GM18511 (cell line): ENCODE measurements at regions not wholly inside any gene's neighbourhood (a gene's known extent, or its start where the extent isn't known, plus 50 kb on each side); places are given as distances from the start of the nearest gene placed in this dataset.

Source experiments
- ATAC-seq: cut with Tn5 transposase; IDR thresholded peaks from one replicate; pipeline ENCODE4 v1.9.1; 2021; ENCODE audit warnings: mild to moderate bottlenecking, moderate library complexity; ENCODE audit not compliant: unreplicated experiment

DNA sequence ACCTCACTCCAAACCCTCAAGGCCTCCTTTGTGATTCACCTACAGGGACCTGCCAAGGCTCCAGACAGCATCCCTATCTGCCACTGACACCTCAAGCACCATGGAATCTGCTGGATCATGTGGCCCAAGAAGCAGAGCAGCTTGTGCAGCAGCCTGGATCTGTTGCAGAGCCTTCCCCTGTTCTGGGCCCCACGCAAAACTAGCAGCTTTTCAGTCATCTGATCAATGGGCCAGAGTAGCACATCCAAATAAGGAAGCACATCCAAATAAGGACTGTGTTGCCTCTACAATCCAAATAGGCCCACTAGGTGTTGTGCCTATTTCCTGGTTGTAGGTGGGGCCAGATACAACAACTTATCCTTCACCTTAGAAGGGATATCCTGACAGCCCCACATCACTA is 97.1 kb upstream of the GNAO1 start:
- no peak for ATAC-seq

DNA sequence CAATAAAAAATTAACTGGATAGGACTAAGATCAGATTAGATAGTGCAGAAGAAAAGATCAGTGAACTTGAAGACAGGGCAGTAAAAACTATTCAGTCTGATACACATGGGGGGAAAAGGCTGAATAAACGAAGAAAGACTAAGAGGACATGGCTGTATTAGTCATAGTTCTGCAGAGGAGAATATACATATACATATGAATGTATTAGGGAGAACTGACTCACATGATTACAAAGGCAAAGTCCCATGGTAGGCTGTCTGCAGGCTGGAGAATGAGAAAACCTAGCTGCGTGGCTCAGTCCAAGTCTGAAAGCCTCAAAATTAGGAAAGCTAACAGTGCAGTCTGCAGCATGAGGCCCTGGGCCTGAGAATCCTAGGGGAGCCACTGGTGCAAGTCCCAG is 98.2 kb upstream of the GNAO1 start:
- no peak for ATAC-seq

DNA sequence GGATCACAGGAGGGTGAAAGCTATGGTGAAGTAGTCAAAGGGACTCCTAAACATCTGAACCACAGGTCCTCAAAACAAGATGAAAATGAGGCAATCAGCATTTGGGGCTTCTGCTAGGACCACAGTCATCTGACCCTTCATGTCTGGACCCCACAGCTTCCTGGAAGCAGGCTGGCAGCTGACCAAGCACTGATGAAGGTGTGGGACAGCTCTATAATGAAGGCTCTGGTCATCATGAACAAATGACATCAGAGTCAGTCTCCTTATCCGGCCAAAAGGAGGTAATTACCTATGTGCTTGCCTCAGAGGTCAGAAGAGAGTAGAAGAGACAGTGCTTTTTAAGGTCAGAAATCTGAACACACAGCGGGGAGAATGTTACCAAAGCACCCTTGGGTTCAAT is 101.2 kb upstream of the GNAO1 start:
- ATAC-seq: no peak

DNA sequence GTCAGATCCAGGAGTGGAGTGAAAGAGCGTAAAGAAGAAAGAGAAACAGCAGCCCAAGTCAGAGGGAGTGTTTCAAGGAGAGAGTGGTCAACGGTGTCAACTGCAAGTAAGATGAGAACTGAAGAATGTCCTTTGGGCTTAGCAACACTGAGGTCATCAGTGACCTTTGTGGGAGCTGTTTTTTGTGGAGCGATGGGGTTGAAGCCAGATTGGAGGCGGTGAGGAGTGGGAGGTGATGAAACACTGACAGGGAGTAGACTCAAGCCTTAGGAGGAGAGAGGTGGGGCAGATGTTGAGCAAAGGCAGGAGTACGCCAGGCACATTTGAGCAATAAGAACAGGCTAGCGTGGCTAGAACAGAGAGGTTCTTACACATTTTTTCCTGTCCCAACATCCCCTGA is 103.7 kb upstream of the GNAO1 start:
- no peak for ATAC-seq

DNA sequence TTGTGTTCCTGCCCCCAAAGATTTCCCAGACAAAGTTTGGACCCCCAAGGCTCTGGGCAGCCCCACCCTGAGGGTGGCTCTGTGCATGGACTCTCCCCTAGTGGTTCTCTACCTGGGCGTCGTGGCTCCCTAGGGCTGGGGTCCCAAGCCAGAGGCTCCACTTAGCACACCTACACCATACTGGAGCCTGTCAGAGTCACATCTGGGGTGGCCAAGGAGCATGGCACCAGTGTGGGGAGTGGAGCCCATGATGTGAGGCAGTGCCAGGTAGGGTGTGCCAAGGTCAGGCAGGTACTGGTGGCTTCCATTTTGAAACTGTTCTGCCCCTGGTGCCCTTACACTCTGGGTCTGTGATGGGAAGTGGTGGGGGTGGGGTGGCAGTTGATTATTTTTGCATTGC is 109.9 kb upstream of the GNAO1 start:
- ATAC-seq: no peak

DNA sequence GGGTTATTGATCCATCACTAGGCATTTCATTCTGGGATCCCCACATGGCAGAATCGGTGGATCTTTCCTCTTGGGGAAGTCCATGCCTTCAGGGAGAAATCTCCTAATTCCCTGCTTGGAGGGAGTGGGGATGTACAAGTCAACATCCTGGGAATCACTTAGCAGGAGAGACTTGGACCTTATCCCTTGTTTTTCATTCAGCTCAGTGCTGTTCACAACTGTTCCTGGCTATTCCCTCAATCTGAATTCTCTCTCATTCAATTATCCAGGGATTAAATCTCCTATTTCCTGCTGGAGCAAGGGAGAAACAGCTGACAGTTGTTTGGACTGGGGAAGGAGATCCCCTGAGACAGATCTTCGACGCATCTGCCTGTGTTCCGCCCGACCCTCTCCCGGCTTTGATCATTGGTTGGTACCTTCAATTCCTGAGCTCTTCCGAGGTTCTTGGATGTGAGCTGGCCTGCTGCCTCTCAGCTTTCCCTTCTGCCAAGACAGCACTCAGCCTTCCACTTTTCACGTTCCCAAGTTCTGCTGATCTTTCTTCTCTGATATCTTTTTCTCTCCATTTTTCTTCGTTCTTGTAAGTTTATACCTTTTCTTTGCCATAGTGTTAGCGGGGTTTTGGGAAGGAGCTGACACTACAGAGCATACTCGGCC is 115.4 kb upstream of the GNAO1 start:
- ATAC-seq: no peak

DNA sequence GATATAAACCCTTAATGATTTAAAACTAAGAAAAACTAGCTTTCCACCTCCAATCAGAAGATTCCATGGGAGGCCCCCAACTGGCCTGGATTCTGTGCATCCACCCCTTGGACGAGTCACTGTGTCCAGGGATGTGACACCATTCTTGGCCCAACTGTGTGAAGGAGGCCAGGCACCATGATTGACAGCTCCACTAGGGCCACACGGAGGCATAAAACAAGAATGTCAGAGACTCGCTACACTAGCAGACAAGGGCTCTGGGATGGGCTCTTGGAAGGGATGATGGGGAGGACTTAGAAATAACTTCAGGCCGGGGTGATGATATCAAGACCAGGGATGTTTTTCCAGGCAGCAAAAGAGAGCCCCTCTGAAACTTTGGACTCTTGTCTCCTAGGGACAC is 117.8 kb upstream of the GNAO1 start:
- no peak for ATAC-seq

DNA sequence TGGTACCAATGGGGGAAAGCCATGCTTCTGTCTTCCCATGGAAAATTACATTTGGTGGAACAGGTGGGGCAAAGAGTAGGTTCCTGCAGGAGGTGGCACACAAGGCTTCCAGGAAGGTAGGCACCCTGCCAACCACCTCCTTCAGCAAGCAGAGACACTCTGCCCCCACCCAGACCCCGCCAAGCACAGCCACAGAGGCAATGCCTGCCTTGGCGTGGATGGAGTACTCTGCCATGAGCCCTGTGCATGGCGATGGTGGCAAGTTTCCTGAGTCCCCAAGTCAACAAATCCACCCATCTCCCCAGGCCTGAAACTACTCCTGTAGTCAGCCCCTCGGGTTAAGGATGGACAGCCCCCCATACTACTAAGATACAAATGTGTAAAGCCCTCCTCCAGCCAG is 119.2 kb upstream of the GNAO1 start:
- ATAC-seq: no peak

DNA sequence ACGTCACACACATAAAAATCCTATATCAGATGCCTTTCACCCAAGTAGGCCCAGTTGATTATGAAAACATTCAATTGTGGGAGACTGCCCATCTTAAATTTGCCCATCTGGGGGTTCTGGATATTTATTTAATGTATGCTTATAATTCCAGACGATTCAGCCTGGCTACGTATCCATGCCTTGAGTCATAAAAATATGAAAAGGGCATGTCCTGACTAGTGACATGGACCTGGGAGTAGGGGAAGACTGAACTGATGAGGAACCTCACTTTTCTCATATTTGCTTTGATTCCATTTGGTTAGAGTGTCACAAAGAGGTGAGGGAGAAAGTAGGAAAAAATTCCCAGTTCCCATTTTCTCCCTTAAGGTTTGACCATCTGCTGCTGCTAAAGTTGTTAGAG is 122.5 kb upstream of the GNAO1 start:
- no peak for ATAC-seq

DNA sequence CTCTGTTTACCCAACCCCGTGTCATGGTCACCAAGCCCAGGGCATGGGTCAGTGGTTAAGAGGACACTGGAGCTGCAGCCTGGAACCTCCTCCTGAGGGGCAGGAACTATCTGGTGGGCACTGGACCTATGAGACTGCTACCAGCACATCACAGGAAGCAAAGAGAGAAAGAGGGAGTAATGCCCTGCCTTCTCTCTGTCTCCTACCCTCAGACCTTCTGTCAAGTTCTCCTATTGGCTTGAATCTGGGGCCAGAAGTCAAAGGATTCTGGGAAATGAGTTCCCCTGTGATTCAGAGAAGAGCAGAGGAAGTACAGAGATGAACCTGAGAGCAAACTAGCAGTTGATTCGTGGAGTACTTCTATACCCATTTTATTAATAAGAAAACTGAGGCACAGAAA is 123.0 kb upstream of the GNAO1 start:
- no peak for ATAC-seq

DNA sequence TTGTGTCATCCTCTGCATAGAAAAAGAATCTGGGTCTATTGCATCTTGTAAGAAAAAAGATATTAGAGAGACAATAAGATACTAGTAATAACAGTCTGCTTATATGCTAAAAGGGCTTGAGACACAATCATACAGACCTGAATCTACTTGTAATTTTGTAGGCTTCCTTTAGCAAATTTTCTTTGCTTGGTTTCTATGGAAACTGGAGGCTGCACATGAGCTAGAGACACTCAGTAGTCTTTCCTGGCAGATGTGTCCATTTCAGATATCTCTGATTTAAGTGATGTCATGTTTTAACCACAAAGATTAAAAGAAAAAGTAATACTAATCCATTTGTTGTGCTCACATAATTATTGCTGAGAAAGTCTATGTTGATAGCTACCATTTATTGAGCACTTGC is 123.9 kb upstream of the GNAO1 start:
- no peak for ATAC-seq

DNA sequence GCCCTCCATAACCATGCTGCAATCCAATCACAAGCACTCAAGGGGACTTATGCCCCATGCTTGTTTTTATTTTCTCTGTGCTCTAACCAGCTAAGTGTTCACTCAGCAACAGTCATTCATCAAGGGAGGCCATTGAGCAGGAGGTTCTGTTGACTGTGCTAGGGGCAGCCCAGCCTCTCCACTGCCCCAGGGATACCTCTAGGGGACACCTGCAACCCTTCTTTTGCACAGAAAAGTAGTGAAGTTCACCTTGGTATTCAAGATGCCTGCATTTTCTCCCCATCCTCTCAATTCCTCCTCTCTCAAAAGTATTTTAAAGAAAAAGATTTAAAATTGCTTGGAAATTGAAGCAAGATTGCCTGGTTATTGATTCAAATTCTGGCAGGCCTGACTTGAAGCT is 124.7 kb upstream of the GNAO1 start:
- no peak for ATAC-seq

DNA sequence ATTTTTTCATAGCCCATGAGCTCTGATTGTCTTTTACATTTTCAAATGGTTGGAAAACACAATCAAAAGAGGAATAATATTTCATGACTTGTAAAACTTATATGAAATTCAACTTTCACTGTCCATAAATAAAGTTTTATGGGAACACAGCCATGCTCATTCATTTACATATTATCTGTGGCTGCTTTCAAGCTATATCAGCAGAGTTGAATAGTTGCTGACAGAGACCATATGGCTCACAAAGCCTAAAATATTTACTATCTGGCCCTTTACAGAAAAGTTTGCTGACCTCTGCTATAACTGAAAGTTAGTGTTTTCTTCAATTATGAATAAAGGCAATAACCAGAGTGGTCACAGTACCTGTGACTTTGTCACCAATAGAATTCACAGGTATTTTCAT is 128.2 kb upstream of the GNAO1 start:
- ATAC-seq: no peak

DNA sequence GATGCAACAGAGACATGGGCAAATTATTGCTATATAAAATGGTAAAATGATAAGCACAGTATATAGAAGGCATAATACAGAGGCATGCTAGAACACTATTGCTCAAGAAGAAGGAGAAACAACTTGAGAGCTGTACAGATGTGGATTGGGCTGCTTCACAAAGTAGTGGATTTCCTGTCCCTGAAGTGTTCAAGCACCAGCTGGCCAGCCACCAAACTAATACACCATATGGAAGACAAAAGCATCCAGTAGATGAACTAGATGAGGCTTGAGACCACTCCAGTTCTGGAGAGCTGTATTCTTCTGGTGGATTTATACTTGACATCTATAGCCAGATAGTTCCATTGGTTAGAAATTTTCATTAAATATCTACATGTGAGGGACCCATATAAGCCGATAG is 134.1 kb upstream of the GNAO1 start:
- no peak for ATAC-seq

DNA sequence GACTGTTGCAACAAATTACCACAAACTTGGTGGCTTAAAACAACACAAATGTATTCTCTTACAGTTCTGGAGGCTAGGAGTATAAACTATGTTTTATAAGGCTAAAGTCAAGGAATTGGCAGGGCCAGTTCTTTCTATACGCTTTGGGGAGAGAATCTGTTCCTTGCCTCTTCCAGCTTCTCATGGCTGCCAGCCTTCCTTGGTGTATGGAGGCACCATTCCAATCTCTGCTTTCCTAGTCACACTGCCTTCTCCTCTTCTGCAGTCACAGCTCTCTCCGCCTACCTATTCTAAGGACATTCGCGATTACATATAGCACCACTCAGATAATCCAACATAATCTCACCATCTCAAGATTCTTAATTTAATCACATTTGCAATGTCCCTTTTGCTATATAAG is 140.4 kb upstream of the GNAO1 start:
- no peak for ATAC-seq

DNA sequence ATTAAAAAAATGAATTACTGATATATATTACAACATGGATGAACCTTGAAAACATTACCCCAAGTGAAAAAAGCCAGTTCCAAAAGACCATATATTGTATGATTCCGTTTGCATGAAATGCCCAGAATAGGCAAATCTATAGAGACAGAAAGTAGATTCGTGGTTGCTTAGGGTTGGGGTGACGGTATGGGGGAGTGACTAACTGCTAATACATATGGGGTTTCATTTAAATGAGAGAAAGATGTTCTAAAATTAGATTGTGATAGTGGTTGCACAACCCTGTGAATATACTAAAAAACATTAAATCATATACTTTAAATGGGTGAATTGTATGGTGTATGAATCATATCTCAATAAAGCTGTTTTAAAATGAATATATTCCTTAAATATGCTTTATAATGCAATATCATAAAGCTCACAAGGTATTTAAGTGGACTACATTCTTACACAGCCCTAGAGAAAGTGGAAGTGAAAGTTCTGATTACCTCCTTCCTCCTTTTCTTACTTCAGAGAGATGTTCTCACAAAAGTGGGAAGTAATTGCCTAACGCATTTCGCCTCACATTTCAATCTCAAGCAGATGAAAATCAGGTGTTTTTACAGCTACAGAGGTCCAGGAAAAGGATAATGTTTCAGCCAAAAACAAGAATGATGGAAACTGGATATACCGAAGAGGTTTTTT is 142.7 kb upstream of the GNAO1 start:
- peak; percentile 97 for ATAC-seq

DNA sequence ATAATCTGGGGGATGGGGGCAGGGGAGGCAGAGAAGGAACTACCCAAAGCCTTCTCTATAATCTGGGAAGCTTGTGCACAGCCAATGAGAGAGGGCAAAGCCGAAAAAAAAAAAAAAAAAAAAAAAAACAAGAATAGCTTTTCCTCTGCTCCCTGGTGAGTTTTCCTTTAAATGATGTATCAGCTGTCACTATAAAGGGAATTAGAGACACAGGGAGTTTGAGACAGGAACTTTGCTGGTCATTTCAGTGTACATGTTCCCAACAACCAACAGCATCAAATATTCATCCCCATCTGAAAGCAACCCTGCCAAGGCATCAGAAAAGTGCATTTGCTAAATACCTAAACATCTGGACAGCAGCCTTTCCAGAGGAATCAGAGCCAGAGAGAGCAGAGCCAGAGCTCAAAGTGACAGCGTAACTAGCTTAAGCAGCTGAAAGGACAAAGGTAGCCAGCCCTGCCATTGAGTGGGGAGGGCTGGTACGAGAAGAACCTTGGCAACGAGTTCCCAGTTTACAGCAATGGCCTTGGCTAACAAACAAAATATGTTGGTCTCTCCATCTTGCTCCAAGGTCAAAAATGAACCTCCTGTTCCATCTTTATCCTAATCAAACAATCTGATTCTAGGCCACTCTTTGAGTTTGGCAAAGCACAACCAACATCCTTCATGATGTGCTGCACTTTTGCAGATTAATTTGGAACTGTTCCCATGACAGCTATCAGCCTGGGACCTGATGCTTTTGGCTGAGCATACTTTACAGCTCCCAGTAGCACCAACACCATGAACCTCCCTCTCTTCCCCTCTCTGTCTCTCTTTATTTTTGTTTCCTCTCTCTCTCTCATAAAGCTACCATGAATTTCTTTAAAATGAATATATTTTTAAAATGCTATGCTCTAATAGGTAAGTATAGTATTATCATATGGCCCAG is 143.7 kb upstream of the GNAO1 start:
- ATAC-seq: no peak

DNA sequence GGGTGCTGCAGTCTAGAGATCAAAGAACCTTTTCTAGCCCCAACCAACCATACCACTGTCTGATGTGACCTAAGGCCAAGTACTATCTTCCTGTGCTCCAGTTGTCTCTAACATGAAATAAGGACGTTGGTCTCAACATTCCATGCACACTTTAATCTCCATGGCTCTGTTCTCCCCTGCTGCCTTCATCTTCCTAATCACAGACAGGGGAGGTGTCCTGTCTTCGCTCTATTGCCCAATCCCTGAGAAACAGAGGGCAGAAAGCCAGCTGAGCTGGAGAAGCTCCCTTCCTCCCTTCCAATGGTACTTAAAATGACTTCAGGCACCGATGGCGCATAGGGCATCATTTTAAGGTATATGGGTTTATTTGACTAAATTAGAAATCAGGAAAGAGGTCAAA is 148.9 kb upstream of the GNAO1 start:
- no peak for ATAC-seq

DNA sequence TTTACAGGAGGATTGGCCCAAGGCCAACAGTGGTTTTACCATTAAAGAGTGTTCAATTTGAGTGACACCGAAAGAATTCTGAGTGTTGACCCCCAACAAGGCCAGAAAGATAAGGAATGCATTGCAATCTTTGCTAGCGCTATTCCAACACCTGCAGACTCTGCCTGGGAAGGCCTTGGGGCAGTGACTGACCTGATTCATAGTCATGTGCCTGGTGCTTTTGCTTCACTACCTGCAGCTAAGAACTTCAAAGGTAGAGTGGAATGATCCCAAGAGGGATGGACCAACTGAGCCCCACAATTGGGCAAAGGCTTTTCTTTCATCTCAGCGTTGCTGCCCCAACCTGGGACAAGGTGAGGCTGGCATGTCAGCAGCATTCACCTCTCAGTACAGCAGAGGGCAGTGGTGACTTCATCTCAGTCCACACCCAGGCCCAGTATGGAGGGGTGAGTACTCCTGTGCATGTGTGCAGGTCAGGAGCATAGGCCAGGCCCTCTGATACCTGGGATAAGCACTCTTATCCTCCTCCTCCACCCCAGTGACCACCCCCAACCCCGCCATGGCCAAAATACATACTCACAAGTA is 149.6 kb upstream of the GNAO1 start:
- no peak for ATAC-seq

DNA sequence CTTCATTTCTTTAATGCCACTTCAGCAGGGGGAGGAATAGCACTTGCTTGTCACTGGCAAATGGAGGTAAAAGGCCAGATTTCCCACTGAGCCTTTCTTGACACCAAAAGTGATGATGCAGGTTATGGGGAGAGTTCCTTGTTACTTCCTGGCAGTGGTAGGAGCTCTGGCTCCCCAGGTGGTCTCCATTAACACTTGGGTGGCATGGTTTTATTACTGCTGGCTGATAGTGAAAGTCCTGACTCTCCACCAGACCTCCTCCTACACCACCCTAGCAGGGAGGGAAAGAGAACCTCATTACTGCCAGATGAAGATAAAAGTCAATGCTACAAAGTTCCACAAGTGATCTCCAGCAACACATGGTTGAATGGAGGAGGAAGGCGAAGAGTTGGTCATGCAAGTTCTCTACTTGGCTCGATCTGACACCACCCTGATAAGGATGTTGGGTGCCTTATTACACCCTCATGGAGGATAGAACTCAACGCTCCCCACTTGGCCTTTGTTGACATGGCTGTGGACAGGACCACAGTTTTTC is 152.7 kb upstream of the GNAO1 start:
- ATAC-seq: no peak

DNA sequence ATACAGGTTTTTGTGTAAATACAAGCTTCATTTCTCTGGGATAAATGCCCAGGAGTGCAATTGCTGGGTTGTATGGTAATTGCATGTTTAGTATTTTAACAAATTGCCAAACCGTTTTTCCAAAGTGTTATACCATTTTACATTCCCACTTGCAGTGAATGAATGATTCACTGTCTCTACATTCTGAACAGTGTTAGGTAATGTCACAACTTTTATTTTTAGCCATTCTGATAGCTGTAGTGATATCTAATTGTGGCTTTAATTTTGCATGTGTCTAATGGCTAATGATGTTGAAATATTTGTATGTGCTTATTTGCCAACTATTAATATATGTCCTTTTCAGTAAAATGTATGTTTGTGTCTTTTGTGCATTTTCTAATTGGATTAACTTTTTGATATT is 156.9 kb upstream of the CES5A start:
- ATAC-seq: no peak
